Mesothelial cell of epicardium (in vitro differentiated cells): ENCODE measurements at regions not wholly inside any gene's neighbourhood (a gene's known extent, or its start where the extent isn't known, plus 50 kb on each side); places are given as distances from the start of the nearest gene placed in this dataset.
"Not testable (repeated sequence)": the region's sequence is repeated elsewhere in the genome, so short reads cannot be mapped to it uniquely, and the experiment has no call there.

ENCODE experiments used
- DNase-seq, 2 experiments: peaks; one replicate each; pipeline ENCODE4 v3.0.0; 2021; ENCODE audit warnings: low spot score in 2 of 2; ENCODE audit not compliant: unreplicated experiment in 2 of 2
- H3K27ac Mint-ChIP-seq: 2 replicates; pipeline ENCODE4 v1.8.0; 2021; ENCODE audit warnings: mixed read lengths
- H3K27me3 Mint-ChIP-seq: 2 replicates; pipeline ENCODE4 v1.8.0; 2021; ENCODE audit warnings: low read depth, mixed read lengths
- H3K36me3 Mint-ChIP-seq: 2 replicates; pipeline ENCODE4 v1.8.0; 2021; ENCODE audit warnings: mixed read lengths
- H3K4me1 Mint-ChIP-seq: 2 replicates; pipeline ENCODE4 v1.8.0; 2021; ENCODE audit warnings: mixed read lengths
- H3K4me3 Mint-ChIP-seq: 2 replicates; pipeline ENCODE4 v1.8.0; 2021; ENCODE audit warnings: mild to moderate bottlenecking, moderate library complexity, mixed read lengths
- H3K9me3 Mint-ChIP-seq: 2 replicates; pipeline ENCODE4 v1.8.0; 2021; ENCODE audit warnings: mixed read lengths
- CTCF ChIP-seq: fragments of 200-600 bp; sonication (generic); IDR thresholded peaks from one replicate; pipeline ENCODE4 v1.5.0; 2021; ENCODE audit warnings: antibody characterized with exemption; ENCODE audit not compliant: unreplicated experiment

- not testable (repeated sequence) for H3K4me1 Mint-ChIP-seq, DNase-seq, H3K27me3 Mint-ChIP-seq, H3K27ac Mint-ChIP-seq, H3K36me3 Mint-ChIP-seq, H3K4me3 Mint-ChIP-seq, H3K9me3 Mint-ChIP-seq
These were observed 188.0 kb downstream of the SPATA31A6 start for GRCh38 chr9:42371417-42371816.

- H3K4me1 Mint-ChIP-seq, H3K4me3 Mint-ChIP-seq, DNase-seq, H3K36me3 Mint-ChIP-seq, H3K27me3 Mint-ChIP-seq, H3K27ac Mint-ChIP-seq: not testable (repeated sequence)
- peaks cover 14% of the 10 kb centered on the region for H3K9me3 Mint-ChIP-seq
These were observed 194.3 kb downstream of the SPATA31A6 start for GRCh38 chr9:42377530-42378417.

GRCh38 chr9:42378418-42378815, 195.0 kb downstream of the SPATA31A6 start:
- no peak for DNase-seq
- H3K4me1 Mint-ChIP-seq: no peaks in the 10 kb centered on the region
- no peak overlapping the region for H3K27ac Mint-ChIP-seq
- H3K27me3 Mint-ChIP-seq: peaks cover 5% of the 10 kb centered on the region
- H3K36me3 Mint-ChIP-seq: no peaks in the 10 kb centered on the region
- H3K4me3 Mint-ChIP-seq: no peak overlapping the region
- H3K9me3 Mint-ChIP-seq: peaks cover 14% of the 10 kb centered on the region
- TF ChIP-seq CTCF: no peak

- not testable (repeated sequence) for H3K4me1 Mint-ChIP-seq, H3K4me3 Mint-ChIP-seq, DNase-seq, H3K27me3 Mint-ChIP-seq, H3K36me3 Mint-ChIP-seq, H3K27ac Mint-ChIP-seq
- H3K9me3 Mint-ChIP-seq: peaks cover 14% of the 10 kb centered on the region
These were observed 196.1 kb downstream of the SPATA31A6 start for GRCh38 chr9:42379602-42380001.

GRCh38 chr9:42384585-42384984, 201.1 kb downstream of the SPATA31A6 start:
- H3K4me3 Mint-ChIP-seq, H3K27ac Mint-ChIP-seq, H3K27me3 Mint-ChIP-seq, H3K4me1 Mint-ChIP-seq, H3K9me3 Mint-ChIP-seq, H3K36me3 Mint-ChIP-seq, DNase-seq: not testable (repeated sequence)

- H3K36me3 Mint-ChIP-seq, H3K9me3 Mint-ChIP-seq, DNase-seq, H3K4me1 Mint-ChIP-seq, H3K27ac Mint-ChIP-seq, H3K4me3 Mint-ChIP-seq, H3K27me3 Mint-ChIP-seq: not testable (repeated sequence)
These were observed 202.2 kb downstream of the SPATA31A6 start for GRCh38 chr9:42385574-42386120.

- H3K4me1 Mint-ChIP-seq: no peaks in the 10 kb centered on the region
- no peaks in the 10 kb centered on the region for H3K36me3 Mint-ChIP-seq
- no peak for DNase-seq
- no peaks in the 10 kb centered on the region for H3K27me3 Mint-ChIP-seq
- H3K27ac Mint-ChIP-seq: no peak overlapping the region
- TF ChIP-seq CTCF: no peak
- no peaks in the 10 kb centered on the region for H3K9me3 Mint-ChIP-seq
- H3K4me3 Mint-ChIP-seq: no peak overlapping the region
These were observed 203.0 kb downstream of the SPATA31A6 start for GRCh38 chr9:42386477-42386876.

GRCh38 chr9:42388146-42388690, 204.8 kb downstream of the SPATA31A6 start:
- Mint-ChIP-seq H3K4me1 (no peaks in the 10 kb centered on the region), H3K36me3 (no peaks in the 10 kb centered on the region), H3K27me3 (no peaks in the 10 kb centered on the region), H3K4me3 (no peak overlapping the region), H3K9me3 (no peaks in the 10 kb centered on the region), H3K27ac (no peak overlapping the region)
- DNase-seq: no peak
- TF ChIP-seq CTCF: no peak
